HEK293 (cell line): ENCODE measurements at regions not wholly inside any gene's neighbourhood (a gene's known extent, or its start where the extent isn't known, plus 50 kb on each side); places are given as distances from the start of the nearest gene placed in this dataset.

Experiments used
- HOXC10 ChIP-seq: sonication (generic); formaldehyde crosslinking; IDR thresholded peaks from 2 replicates; pipeline ENCODE4 v1.8.1; 2023; ENCODE audit warnings: mild to moderate bottlenecking, missing genetic modification reagents
- KLF8 ChIP-seq: fragments of 450-650 bp; formaldehyde crosslinking; IDR thresholded peaks from 2 replicates; pipeline ENCODE4 v1.5.1; 2016; ENCODE audit warnings: missing biosample characterization, missing genetic modification characterization
- SALL2 ChIP-seq: fragments of 450-650 bp; formaldehyde crosslinking; IDR thresholded peaks from 2 replicates; pipeline ENCODE4 v1.5.0; 2017; ENCODE audit warnings: missing biosample characterization, mild to moderate bottlenecking, missing genetic modification characterization, borderline replicate concordance
- ZNF10 ChIP-seq: fragments of 450-650 bp; formaldehyde crosslinking; IDR thresholded peaks from 2 replicates; pipeline ENCODE4 v1.5.1; 2017; ENCODE audit warnings: missing biosample characterization, missing genetic modification characterization
- ZNF174 ChIP-seq: fragments of 450-650 bp; formaldehyde crosslinking; IDR thresholded peaks from 2 replicates; pipeline ENCODE4 v1.5.0; 2017; ENCODE audit warnings: missing biosample characterization, mild to moderate bottlenecking, missing genetic modification characterization
- ZNF449 ChIP-seq: fragments of 450-650 bp; formaldehyde crosslinking; IDR thresholded peaks from 2 replicates; pipeline ENCODE4 v1.5.1; 2017; ENCODE audit warnings: missing biosample characterization, mild to moderate bottlenecking, missing genetic modification characterization, moderate library complexity
- ZNF626 ChIP-seq: fragments of 450-650 bp; sonication (Bioruptor Pico); formaldehyde crosslinking; IDR thresholded peaks from 2 replicates; pipeline ENCODE4 v1.5.1; 2018; ENCODE audit warnings: missing biosample characterization, missing genetic modification characterization, inconsistent platforms
- ZNF747 ChIP-seq: fragments of 450-650 bp; formaldehyde crosslinking; IDR thresholded peaks from 2 replicates; pipeline ENCODE4 v1.5.1; 2016; ENCODE audit warnings: missing biosample characterization, missing genetic modification characterization
- ZSCAN5A ChIP-seq: fragments of 450-650 bp; formaldehyde crosslinking; IDR thresholded peaks from 2 replicates; pipeline ENCODE4 v1.5.1; 2016; ENCODE audit warnings: missing biosample characterization, missing genetic modification characterization
- TF ChIP-seq, protein P1 (sequence below): fragments of 450-650 bp; formaldehyde crosslinking; IDR thresholded peaks from 2 replicates; pipeline ENCODE4 v1.5.1; 2016; ENCODE audit warnings: missing biosample characterization, missing genetic modification characterization, low read depth
- TF ChIP-seq, protein P2 (sequence below): fragments of 450-650 bp; formaldehyde crosslinking; IDR thresholded peaks from 2 replicates; pipeline ENCODE4 v1.5.1; 2016; ENCODE audit warnings: missing biosample characterization, missing genetic modification characterization
- TF ChIP-seq, protein P3 (sequence below): fragments of 450-650 bp; formaldehyde crosslinking; IDR thresholded peaks from 2 replicates; pipeline ENCODE4 v1.5.1; 2016; ENCODE audit warnings: missing biosample characterization, missing genetic modification characterization

GRCh38 chr3:63202529-63202928 lies 75.6 kb upstream of the SYNPR start:
- TF ChIP-seq, protein P1, sequence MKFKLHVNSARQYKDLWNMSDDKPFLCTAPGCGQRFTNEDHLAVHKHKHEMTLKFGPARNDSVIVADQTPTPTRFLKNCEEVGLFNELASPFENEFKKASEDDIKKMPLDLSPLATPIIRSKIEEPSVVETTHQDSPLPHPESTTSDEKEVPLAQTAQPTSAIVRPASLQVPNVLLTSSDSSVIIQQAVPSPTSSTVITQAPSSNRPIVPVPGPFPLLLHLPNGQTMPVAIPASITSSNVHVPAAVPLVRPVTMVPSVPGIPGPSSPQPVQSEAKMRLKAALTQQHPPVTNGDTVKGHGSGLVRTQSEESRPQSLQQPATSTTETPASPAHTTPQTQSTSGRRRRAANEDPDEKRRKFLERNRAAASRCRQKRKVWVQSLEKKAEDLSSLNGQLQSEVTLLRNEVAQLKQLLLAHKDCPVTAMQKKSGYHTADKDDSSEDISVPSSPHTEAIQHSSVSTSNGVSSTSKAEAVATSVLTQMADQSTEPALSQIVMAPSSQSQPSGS (tag by site-specific recombination) = no peak
- TF ChIP-seq, protein P2, sequence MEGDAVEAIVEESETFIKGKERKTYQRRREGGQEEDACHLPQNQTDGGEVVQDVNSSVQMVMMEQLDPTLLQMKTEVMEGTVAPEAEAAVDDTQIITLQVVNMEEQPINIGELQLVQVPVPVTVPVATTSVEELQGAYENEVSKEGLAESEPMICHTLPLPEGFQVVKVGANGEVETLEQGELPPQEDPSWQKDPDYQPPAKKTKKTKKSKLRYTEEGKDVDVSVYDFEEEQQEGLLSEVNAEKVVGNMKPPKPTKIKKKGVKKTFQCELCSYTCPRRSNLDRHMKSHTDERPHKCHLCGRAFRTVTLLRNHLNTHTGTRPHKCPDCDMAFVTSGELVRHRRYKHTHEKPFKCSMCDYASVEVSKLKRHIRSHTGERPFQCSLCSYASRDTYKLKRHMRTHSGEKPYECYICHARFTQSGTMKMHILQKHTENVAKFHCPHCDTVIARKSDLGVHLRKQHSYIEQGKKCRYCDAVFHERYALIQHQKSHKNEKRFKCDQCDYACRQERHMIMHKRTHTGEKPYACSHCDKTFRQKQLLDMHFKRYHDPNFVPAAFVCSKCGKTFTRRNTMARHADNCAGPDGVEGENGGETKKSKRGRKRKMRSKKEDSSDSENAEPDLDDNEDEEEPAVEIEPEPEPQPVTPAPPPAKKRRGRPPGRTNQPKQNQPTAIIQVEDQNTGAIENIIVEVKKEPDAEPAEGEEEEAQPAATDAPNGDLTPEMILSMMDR = no peak
- no peak for TF ChIP-seq ZSCAN5A
- no peak for TF ChIP-seq ZNF10 (tag by site-specific recombination)
- TF ChIP-seq, protein P3, sequence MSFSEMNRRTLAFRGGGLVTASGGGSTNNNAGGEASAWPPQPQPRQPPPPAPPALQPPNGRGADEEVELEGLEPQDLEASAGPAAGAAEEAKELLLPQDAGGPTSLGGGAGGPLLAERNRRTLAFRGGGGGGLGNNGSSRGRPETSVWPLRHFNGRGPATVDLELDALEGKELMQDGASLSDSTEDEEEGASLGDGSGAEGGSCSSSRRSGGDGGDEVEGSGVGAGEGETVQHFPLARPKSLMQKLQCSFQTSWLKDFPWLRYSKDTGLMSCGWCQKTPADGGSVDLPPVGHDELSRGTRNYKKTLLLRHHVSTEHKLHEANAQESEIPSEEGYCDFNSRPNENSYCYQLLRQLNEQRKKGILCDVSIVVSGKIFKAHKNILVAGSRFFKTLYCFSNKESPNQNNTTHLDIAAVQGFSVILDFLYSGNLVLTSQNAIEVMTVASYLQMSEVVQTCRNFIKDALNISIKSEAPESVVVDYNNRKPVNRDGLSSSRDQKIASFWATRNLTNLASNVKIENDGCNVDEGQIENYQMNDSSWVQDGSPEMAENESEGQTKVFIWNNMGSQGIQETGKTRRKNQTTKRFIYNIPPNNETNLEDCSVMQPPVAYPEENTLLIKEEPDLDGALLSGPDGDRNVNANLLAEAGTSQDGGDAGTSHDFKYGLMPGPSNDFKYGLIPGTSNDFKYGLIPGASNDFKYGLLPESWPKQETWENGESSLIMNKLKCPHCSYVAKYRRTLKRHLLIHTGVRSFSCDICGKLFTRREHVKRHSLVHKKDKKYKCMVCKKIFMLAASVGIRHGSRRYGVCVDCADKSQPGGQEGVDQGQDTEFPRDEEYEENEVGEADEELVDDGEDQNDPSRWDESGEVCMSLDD (tag by site-specific recombination) = no peak
- no peak for TF ChIP-seq SALL2 (tag by site-specific recombination)
- TF ChIP-seq HOXC10 = no peak
- no peak for TF ChIP-seq KLF8 (tag by site-specific recombination)
- no peak for TF ChIP-seq ZNF174 (tag by site-specific recombination)
- no peak for TF ChIP-seq ZNF449 (tag by site-specific recombination)
- no peak for TF ChIP-seq ZNF747 (tag by site-specific recombination)
- TF ChIP-seq ZNF626 = no peak
